HEK293T (cell line): ENCODE measurements at regions not wholly inside any gene's neighbourhood (a gene's known extent, or its start where the extent isn't known, plus 50 kb on each side); places are given as distances from the start of the nearest gene placed in this dataset.

Source experiments
- CTCF ChIA-PET: fragments of 350-600 bp; formaldehyde crosslinking; extraction: SDS; loops from one replicate; lab custom pipeline; 2021; ENCODE audit warnings: antibody characterized with exemption, inconsistent platforms; lab: Yijun Ruan, JAX
- POLR2A ChIA-PET: fragments of 350-600 bp; formaldehyde crosslinking; extraction: SDS; loops from one replicate; lab custom pipeline; 2020; ENCODE audit warnings: antibody characterized with exemption, inconsistent platforms; lab: Yijun Ruan, JAX
- DNase-seq: peaks from one replicate; pipeline ENCODE4 v3.0.0; 2012; ENCODE audit warnings: mixed read lengths; ENCODE audit errors: extremely low spot score
- ARNT ChIP-seq: fragments of 450-650 bp; IDR thresholded peaks from 2 replicates; pipeline ENCODE4 v1.6.1; 2017; ENCODE audit warnings: mild to moderate bottlenecking
- BHLHE40 ChIP-seq: fragments of 450-650 bp; IDR thresholded peaks from 2 replicates; pipeline ENCODE4 v1.6.1; 2016; ENCODE audit warnings: mild to moderate bottlenecking, moderate library complexity, borderline replicate concordance
- CTBP1 ChIP-seq: fragments of 450-650 bp; IDR thresholded peaks from 2 replicates; pipeline ENCODE4 v1.6.1; 2016; ENCODE audit warnings: borderline replicate concordance
- ELF4 ChIP-seq: fragments of 450-650 bp; IDR thresholded peaks from 2 replicates; pipeline ENCODE4 v1.6.1; 2017; ENCODE audit warnings: antibody characterized with exemption
- FOXA1 ChIP-seq: fragments of 450-650 bp; IDR thresholded peaks from 2 replicates; pipeline ENCODE4 v1.6.1; 2016; ENCODE audit warnings: mild to moderate bottlenecking
- FOXK2 ChIP-seq: fragments of 450-650 bp; IDR thresholded peaks from 2 replicates; pipeline ENCODE4 v1.6.1; 2016; ENCODE audit warnings: mild to moderate bottlenecking
- FOXM1 ChIP-seq: fragments of 450-650 bp; IDR thresholded peaks from 2 replicates; pipeline ENCODE4 v1.6.1; 2017; ENCODE audit warnings: mild to moderate bottlenecking, borderline replicate concordance
- HDGF ChIP-seq: fragments of 450-650 bp; IDR thresholded peaks from 2 replicates; pipeline ENCODE4 v1.6.1; 2017; ENCODE audit warnings: antibody characterized with exemption, borderline replicate concordance
- L3MBTL2 ChIP-seq: fragments of 450-650 bp; conservative IDR thresholded peaks from 2 replicates; pipeline ENCODE4 v1.6.1; 2016; ENCODE audit warnings: mild to moderate bottlenecking
- LEF1 ChIP-seq: fragments of 450-650 bp; IDR thresholded peaks from 2 replicates; pipeline ENCODE4 v1.6.1; 2017; ENCODE audit warnings: mild to moderate bottlenecking, borderline replicate concordance
- NFRKB ChIP-seq: fragments of 450-650 bp; IDR thresholded peaks from 2 replicates; pipeline ENCODE4 v1.6.1; 2016; ENCODE audit warnings: mild to moderate bottlenecking, moderate library complexity
- PKNOX1 ChIP-seq: fragments of 450-650 bp; IDR thresholded peaks from 2 replicates; pipeline ENCODE4 v1.6.1; 2016
- SP1 ChIP-seq: fragments of 450-650 bp; IDR thresholded peaks from 2 replicates; pipeline ENCODE4 v1.6.1; 2017
- SUZ12 ChIP-seq: fragments of 450-650 bp; IDR thresholded peaks from 2 replicates; pipeline ENCODE4 v1.6.1; 2016; ENCODE audit warnings: mild to moderate bottlenecking
- TARDBP ChIP-seq: fragments of 450-650 bp; IDR thresholded peaks from 2 replicates; pipeline ENCODE4 v1.6.1; 2016
- ZNF384 ChIP-seq: fragments of 450-650 bp; IDR thresholded peaks from 2 replicates; pipeline ENCODE4 v1.6.1; 2016

- ChIA-PET POLR2A (no interaction called here), CTCF (no interaction called here)
- TF ChIP-seq FOXM1, result no peak
- no peak for TF ChIP-seq SP1
- TF ChIP-seq FOXK2, result no peak
- no peak for TF ChIP-seq ZNF384
- no peak for TF ChIP-seq NFRKB
- TF ChIP-seq FOXA1, result no peak
- no peak for TF ChIP-seq LEF1
- DNase-seq, result no peak
Measured at GRCh38 chr12:64946132-64946829, 121.8 kb downstream of the TBC1D30 start.

- no peak for DNase-seq
- TF ChIP-seq FOXM1 (no peak), LEF1 (no peak), SP1 (no peak), ZNF384 (no peak), FOXA1 (no peak), TARDBP (no peak), L3MBTL2 (no peak), BHLHE40 (no peak), PKNOX1 (no peak), NFRKB (no peak), HDGF (no peak), ELF4 (no peak), SUZ12 (no peak), FOXK2 (no peak), ARNT (no peak), CTBP1 (no peak)
- CTCF ChIA-PET, result no interaction called here
- POLR2A ChIA-PET, result no interaction called here
Measured at GRCh38 chr12:64950711-64951298, 126.4 kb downstream of the TBC1D30 start.

- POLR2A ChIA-PET, result no interaction called here
- no peak for DNase-seq
- CTCF ChIA-PET, result no interaction called here
- no peak for TF ChIP-seq HDGF
- TF ChIP-seq L3MBTL2, result no peak
- no peak for TF ChIP-seq CTBP1
- TF ChIP-seq FOXM1, result no peak
- TF ChIP-seq ELF4, result no peak
- no peak for TF ChIP-seq FOXK2
- TF ChIP-seq NFRKB, result no peak
- no peak for TF ChIP-seq ZNF384
- TF ChIP-seq LEF1, result no peak
- TF ChIP-seq ARNT, result no peak
Measured at GRCh38 chr12:64951944-64952343, 127.5 kb downstream of the TBC1D30 start.

- no peak for DNase-seq
- TF ChIP-seq FOXA1, result no peak
- POLR2A ChIA-PET, result no interaction called here
- CTCF ChIA-PET, result no interaction called here
Measured at GRCh38 chr12:64955746-64956145, 131.3 kb downstream of the TBC1D30 start.

- CTCF ChIA-PET, result no interaction called here
- no peak for DNase-seq
- POLR2A ChIA-PET, result no interaction called here
- TF ChIP-seq FOXA1, result no peak
- no peak for TF ChIP-seq SP1
- TF ChIP-seq BHLHE40, result no peak
- TF ChIP-seq CTBP1, result no peak
- TF ChIP-seq FOXK2, result no peak
- no peak for TF ChIP-seq SUZ12
- no peak for TF ChIP-seq ARNT
Measured at GRCh38 chr12:64965920-64966319, 141.5 kb downstream of the TBC1D30 start.

GRCh38 chr12:64968989-64969819 lies 144.8 kb downstream of the TBC1D30 start:
- no peak for TF ChIP-seq SP1
- TF ChIP-seq FOXM1, result no peak
- no peak for TF ChIP-seq TARDBP
- no peak for TF ChIP-seq HDGF
- TF ChIP-seq PKNOX1, result no peak
- TF ChIP-seq NFRKB, result no peak
- no peak for TF ChIP-seq LEF1
- no peak for TF ChIP-seq FOXK2
- TF ChIP-seq BHLHE40, result no peak
- TF ChIP-seq ZNF384, result no peak
- no peak for TF ChIP-seq CTBP1
- TF ChIP-seq L3MBTL2, result no peak
- TF ChIP-seq ELF4, result no peak
- no peak for TF ChIP-seq FOXA1
- TF ChIP-seq ARNT, result no peak
- no peak for TF ChIP-seq SUZ12
- no peak for DNase-seq

More at GRCh38 chr12:64968989-64969819, 144.8 kb downstream of the TBC1D30 start:
- ChIA-PET CTCF (no interaction called here), POLR2A (no interaction called here)
